SH-SY5Y (cell line): ENCODE measurements at regions not wholly inside any gene's neighbourhood (a gene's known extent, or its start where the extent isn't known, plus 50 kb on each side); places are given as distances from the start of the nearest gene placed in this dataset.

Experiments used
- GATA2 ChIP-seq: IDR thresholded peaks from 2 replicates; pipeline ENCODE4 v1.6.1; 2011; ENCODE audit warnings: mild to moderate bottlenecking, low read depth, low read length
- GATA3 ChIP-seq: IDR thresholded peaks from 2 replicates; pipeline ENCODE4 v1.6.1; 2011; ENCODE audit warnings: low read depth, mild to moderate bottlenecking, low read length, moderate library complexity

- no peak for TF ChIP-seq GATA3
- no peak for TF ChIP-seq GATA2
Measured at GRCh38 chr1:80988926-80989325, 811.8 kb upstream of the ADGRL2 start.
